ENCODE measurements at regions not wholly inside any gene's neighbourhood (a gene's known extent, or its start where the extent isn't known, plus 50 kb on each side); places are given as distances from the start of the nearest gene placed in this dataset.

DNA sequence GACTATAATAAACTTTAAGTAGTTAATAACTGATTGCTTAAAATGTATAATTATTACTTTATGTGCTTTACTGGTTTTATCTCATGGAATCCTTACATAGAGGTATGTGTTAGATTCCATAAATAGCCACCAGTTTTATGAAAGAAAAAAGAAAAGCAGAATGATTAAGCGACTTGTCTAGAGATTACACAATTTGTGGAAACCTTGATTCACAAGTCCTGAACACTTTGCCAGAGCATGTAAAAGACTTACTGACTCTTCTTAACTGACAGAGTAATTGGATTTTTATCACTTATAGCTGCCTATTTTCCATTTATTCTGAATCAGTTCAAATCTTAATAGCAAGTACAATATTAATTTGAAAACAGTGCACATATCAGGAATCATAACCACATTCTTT, 448.7 kb upstream of the NETO1 start:
- WGBS (ENCODE audit: extremely low coverage, insufficient read length, low lambda C conversion rate) = no CpG with 5 or more reads among the region's 1 CpG
- no peaks in the 10 kb centered on the region for H3K27me3 Mint-ChIP-seq (ENCODE audit: low read depth)

More for the DNA sequence above, 448.7 kb upstream of the NETO1 start:
- no peak for DNase-seq
- Histone ChIP-seq H3K23me2 (ENCODE audit: insufficient read length, low read depth, low read length, poor library complexity, severe bottlenecking) (no peaks in the 10 kb centered on the region), H3K18ac (ENCODE audit: insufficient read length, low read depth, low read length) (no peak overlapping the region), H3K9me3 (ENCODE audit: control insufficient read depth, low read depth, low read length) (no peaks in the 10 kb centered on the region), H2BK120ac (ENCODE audit: low read depth, low read length, poor library complexity, severe bottlenecking) (no peak overlapping the region), H3K56ac (ENCODE audit: insufficient read length, low read depth, low read length) (no peak overlapping the region), H3K14ac (ENCODE audit: insufficient read depth, low read length) (no peak overlapping the region), H3K4ac (ENCODE audit: low read depth, low read length) (no peak overlapping the region), H3K27me3 (ENCODE audit: insufficient read depth, low read length) (no peaks in the 10 kb centered on the region), H3K4me1 (ENCODE audit: insufficient read depth, low read length) (no peaks in the 10 kb centered on the region), H2BK20ac (ENCODE audit: low read depth, low read length, poor library complexity, severe bottlenecking) (no peak overlapping the region), H3K4me2 (ENCODE audit: insufficient read depth, insufficient read length, low read length) (no peak overlapping the region), H3K27ac (ENCODE audit: insufficient read length, low read depth, low read length) (no peak overlapping the region), H3K23ac (ENCODE audit: insufficient read length, low read depth, low read length) (no peak overlapping the region), H3K79me1 (ENCODE audit: insufficient read depth, low read depth, low read length, poor library complexity, severe bottlenecking) (no peaks in the 10 kb centered on the region), H2BK12ac (ENCODE audit: insufficient read length, low read depth, low read length) (no peak overlapping the region), H2AFZ (ENCODE audit: low read length) (no peak overlapping the region), H2BK15ac (ENCODE audit: low read depth, low read length) (no peak overlapping the region), H4K91ac (ENCODE audit: insufficient read length, low read depth, low read length) (no peak overlapping the region), H4K8ac (replicated peaks; ENCODE audit: insufficient read length, low read depth, low read length) (no peak overlapping the region), H4K20me1 (ENCODE audit: control insufficient read depth, insufficient read depth, insufficient read length) (no peaks in the 10 kb centered on the region), H3K9ac (ENCODE audit: extremely low read depth, insufficient read length, low read length) (no peak overlapping the region), H2BK5ac (ENCODE audit: insufficient read length, low read length) (no peak overlapping the region), H3T11ph (ENCODE audit: low read length) (no peak overlapping the region), H2AK5ac (ENCODE audit: insufficient read length, low read length) (no peak overlapping the region), H3K79me2 (ENCODE audit: insufficient read depth, low read length) (no peaks in the 10 kb centered on the region), H4K5ac (ENCODE audit: insufficient read length, low read depth, low read length) (no peak overlapping the region)
- Mint-ChIP-seq H3K9me3 (no peaks in the 10 kb centered on the region), H3K27ac (no peak overlapping the region), H3K36me3 (ENCODE audit: insufficient read depth in 1 of 3, low read depth in 3 of 3) (no peaks in the 10 kb centered on the region), H3K4me1 (no peaks in the 10 kb centered on the region), H3K4me3 (no peak overlapping the region)
- TF ChIP-seq, protein P1, sequence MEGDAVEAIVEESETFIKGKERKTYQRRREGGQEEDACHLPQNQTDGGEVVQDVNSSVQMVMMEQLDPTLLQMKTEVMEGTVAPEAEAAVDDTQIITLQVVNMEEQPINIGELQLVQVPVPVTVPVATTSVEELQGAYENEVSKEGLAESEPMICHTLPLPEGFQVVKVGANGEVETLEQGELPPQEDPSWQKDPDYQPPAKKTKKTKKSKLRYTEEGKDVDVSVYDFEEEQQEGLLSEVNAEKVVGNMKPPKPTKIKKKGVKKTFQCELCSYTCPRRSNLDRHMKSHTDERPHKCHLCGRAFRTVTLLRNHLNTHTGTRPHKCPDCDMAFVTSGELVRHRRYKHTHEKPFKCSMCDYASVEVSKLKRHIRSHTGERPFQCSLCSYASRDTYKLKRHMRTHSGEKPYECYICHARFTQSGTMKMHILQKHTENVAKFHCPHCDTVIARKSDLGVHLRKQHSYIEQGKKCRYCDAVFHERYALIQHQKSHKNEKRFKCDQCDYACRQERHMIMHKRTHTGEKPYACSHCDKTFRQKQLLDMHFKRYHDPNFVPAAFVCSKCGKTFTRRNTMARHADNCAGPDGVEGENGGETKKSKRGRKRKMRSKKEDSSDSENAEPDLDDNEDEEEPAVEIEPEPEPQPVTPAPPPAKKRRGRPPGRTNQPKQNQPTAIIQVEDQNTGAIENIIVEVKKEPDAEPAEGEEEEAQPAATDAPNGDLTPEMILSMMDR (conservative IDR thresholded peaks at IDR 0.05) = no peak

Measured in H9 (cell line).